Activated CD8-positive, alpha-beta memory T cell treated with anti-CD3 and anti-CD28 coated beads for 36 hours (primary cell): ENCODE measurements at regions not wholly inside any gene's neighbourhood (a gene's known extent, or its start where the extent isn't known, plus 50 kb on each side); places are given as distances from the start of the nearest gene placed in this dataset.

Experiments used
- CTCF ChIA-PET: fragments of 350-600 bp; sonication (Branson Sonifier 250); formaldehyde crosslinking; loops from one replicate; lab custom pipeline; 2021; ENCODE audit warnings: antibody characterized with exemption; lab: Charles Lee
- POLR2A ChIA-PET: fragments of 350-600 bp; sonication (Branson Sonifier 250); formaldehyde crosslinking; loops from one replicate; lab custom pipeline; 2021; ENCODE audit warnings: antibody characterized with exemption; lab: Charles Lee

DNA sequence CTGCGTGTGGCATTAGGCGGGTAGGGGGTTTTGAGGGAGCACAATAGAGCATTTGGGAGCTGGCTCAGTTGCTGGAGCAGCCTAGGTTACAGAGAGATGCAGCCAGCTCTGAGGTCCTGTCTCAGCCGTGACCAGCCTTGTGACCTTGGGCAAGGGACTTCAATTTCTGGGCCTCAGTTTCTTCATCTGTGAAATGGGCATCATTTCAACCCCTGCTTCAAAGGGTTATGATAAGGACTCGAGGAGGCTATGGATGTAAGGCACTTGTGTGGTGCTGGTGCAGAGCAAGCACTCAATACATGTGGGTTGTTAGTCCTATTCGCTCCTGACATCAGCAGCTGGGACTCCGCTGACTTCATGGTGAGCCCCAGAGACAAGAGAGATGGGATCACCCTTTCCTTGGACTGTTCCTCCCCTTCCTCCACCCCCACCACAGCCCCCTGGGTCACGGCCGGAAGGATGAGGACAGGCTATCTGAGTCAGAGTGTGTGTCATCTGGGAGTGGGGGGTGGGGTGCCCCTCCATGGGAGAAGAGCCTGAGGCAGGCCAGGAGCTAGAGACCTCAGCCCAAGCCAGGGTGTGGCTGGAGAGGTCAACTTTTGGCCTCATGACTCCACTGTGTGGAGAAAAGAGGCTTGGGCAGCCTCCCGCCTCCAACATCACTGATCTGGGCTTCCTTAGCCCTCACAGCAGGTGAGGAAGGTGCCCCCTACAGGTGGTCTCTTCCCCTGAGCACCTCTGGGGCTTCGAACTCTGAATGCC is 71.4 kb upstream of the ZBTB40 start:
- CTCF ChIA-PET = interaction anchor here (0.6 kb wide), 1 partner anchor 554 kb away, joined by 3 read pairs; no protein-coding TSS in a partner anchor
- POLR2A ChIA-PET = no interaction called here

DNA sequence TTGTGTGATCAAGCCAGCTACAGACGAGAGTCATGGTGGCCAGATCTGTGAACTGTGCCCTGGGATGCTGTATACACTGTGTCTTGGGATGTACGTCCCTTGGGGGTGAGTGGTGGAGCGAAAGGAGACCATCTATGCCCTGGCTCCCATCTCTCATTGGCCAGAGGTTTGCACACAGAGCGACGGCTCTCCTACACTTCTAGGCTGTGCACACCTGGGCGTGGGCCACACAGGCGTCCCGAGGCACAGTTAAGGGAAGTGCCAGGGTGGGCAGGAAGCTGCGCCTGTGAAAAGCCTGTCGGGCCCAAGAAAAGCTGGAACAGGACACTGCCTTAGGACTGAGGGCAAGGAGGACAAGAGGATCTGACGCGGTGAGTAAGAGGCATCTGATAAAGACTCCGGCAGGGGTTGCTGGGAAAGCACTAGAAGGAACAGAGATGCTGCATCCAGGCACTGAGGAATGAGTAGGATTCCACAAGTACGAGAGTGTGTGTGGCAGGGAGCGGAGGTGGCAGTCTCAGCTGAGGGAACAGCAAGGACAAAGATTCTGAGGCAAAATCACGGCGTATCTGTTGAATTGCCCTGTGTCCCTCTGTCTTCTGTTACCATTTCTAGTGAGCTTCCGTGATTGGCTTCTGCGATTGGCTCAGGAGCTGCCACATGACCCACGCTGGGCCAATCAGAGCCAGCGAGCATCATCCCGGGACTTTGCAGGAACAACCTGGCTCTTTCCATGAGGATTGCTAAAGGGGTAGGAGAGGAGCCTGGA is 67.9 kb upstream of the ZBTB40 start:
- ChIA-PET POLR2A (no interaction called here), CTCF (no interaction called here)

DNA sequence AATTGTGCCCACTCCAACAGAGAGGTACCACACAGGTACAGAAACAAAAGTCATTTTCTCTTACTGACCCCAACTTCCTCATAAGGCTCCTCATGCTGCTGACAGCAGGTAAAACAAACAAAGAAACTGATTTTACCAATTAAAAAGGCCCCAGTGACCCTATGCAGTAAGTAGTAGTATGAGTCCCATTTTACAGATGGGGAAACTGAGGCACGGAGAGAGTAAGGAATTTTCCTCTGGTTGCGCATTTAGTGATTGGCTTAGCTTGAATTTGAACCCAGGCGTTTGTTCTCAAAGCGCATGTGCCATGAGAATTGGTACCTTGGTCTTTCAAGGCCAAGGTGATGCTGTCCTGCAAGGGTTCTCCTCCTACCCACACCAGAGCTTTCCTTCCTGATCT is 66.1 kb upstream of the ZBTB40 start:
- ChIA-PET POLR2A (no interaction called here), CTCF (no interaction called here)

DNA sequence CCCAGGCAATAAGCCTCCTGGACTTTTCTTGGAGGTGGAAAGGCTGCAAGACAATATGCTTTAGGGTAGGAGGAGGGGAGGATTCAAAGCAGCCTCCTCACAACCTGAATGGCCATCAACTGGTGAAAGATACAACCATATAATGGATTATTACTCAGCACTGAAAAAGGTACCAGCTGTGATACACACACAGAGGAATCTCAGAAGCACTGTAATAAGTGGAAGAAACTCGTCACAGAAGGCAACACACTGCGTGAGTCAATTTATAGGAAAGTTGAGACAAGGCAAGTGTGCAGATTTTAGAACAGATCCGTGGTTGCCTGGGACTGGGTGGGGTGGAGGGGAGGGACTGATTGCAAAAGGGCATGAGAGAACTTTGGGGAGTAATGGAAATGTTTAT is 64.9 kb upstream of the ZBTB40 start:
- ChIA-PET POLR2A (no interaction called here), CTCF (no interaction called here)

DNA sequence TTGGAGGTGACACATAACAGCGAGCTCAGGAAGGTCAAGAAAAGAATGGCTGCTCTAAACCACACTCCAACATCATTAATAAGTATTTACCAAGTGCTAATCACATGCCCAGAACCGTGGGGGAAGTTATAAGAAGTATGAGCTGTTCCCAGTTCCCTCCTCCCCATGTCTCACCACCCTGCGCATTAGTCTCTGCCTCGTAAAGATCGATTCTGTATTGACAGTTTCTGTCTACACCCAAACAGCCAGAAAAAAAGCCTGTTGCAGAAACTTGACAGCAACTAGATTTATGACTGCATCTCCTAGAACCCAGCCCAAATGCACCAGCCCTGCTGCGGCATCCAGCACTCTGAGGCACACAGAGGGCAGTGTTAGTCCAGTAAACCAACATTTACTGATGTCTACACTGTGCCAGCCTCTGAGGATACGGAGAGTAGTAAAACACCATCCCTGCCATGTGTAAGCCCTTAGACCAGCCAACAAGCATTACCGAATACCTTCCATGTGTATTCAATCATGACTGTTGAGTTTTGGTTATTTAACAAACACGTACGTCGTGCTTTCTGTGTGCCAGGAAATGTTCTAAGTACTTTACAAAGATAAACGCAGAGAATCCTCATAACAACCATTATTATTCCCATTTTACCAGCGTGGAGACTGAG is 63.6 kb upstream of the ZBTB40 start:
- CTCF ChIA-PET = no interaction called here
- POLR2A ChIA-PET = no interaction called here

DNA sequence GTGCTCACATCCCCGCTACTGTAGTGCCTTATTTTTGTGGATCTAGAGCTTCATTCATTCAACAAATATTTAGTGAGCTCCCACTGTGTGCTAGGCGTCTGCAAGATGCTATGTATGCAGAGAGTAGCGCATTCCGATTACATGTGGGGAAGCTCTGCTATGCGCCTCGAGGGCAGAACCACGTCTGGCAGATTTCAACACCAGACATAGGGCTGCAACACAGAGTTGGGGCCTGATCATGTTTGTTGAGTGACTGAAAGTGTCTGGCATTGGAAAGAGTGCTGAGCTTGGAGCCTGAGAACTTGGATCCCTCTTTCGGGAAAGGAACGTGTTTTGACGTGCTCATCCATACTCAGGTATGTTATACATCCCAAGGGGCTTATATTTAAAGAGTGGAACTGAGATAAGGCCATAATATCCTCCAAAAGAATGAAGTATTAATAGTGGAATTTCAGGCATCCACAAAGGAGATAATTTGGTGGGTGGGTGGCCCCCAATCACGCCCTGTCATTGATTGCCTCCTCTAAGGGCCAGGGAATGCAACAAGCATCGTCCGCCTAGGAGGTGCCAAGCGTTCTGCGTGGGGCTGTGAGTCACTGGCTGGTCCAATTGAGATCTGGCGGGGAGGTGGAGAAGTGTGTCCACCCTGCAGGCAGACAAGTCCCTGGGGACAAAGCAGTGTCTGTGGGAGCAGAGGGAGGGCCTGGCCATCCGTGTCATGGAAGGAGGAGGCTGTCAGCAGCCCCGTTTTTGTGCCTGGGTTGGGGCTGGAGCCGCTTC is 62.8 kb upstream of the ZBTB40 start:
- ChIA-PET POLR2A (no interaction called here), CTCF (interaction anchor here (0.6 kb wide), 1 partner anchor 567 kb away, joined by 3 read pairs; no protein-coding TSS in a partner anchor)

DNA sequence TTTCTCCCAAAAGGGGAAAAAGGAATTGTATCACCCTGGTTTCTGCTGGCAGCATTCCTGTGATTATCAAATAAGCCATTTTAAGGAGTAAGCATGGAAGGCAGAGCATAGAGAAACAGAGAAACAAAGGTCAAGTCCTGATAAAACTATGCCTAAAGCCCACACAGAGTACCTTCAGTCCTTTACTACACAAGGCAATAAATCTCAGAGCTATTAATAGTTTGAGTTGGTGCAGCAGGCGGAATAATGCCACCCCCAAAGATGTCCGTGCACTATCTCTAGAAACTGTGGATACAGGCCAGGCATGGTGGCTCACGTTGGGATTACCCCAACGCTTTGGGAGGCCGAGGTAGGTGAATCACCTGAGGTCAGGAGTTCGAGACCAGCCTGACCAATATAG is 58.1 kb upstream of the ZBTB40 start:
- ChIA-PET CTCF (no interaction called here), POLR2A (no interaction called here)

DNA sequence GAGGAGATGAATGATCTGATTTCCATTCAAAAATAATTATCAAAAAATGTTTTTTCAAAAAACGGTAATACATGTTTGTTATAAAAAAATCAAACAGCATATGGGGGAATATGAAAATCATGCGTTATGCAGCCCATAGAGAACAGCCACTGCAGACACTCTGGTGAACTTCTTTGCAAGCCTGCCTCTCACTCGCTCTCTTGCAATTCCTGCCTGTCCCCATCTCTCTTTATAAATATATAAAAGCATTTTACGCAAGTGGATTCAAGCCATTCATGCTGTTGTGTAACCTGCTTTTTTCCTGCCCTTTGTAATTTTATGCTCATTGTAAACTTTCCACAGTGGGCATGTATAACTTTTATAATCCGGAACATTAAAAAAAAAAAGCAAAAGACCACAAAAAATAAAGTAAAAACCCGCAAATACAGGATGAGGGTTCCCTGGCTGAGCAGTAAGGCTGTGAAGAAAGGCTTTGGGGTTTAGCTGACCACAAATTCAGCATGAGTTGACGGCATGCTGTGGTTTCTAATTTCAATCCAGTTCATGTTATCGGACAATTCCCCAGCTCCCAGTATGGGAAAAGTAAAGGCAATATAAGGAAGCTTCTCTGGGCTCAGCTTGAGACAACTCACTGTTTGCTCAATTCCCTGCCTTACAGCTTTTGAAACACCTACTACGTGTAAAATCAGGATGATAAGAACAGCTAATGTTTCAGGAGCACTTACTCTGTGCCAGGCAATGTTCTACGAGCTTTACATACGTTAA is 52.8 kb upstream of the ZBTB40 start:
- ChIA-PET CTCF (interaction anchor here (0.6 kb wide), 1 partner anchor 246 kb away, joined by 6 read pairs; no protein-coding TSS in a partner anchor), POLR2A (no interaction called here)

DNA sequence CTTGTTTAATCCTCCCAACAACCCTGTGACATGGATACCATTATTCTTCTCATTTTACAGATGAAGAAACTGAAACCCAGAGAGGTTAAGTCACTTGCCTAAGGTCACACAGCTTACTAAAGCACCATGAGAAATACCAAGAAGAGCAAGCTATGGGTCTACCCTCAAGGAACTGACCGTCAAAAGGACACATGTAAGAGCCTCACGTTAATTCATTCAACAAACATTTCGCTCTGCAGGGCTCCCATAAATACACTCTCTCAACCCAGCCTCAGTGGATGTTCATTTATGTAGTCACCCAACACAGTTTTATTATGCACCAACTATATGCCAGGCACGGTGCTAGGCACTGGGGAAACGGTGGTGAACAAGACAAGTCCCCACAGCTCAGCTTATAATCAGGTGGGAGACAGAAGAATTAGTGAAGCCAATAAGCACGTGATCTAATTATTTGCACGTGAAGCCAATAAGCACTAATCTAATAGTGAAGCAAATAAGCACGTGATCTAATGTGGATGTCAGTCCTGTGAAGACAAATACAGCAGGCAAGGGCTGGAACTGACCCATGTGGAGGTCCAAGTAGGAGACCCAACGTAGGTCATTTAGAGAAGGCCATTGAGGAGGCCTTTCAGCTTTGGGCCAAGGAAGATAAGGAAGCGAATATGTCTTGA is 52.1 kb upstream of the ZBTB40 start:
- POLR2A ChIA-PET = no interaction called here

More for the DNA sequence above, 52.1 kb upstream of the ZBTB40 start:
- CTCF ChIA-PET = interaction anchor here (0.6 kb wide), 1 partner anchor 247 kb away, joined by 6 read pairs; no protein-coding TSS in a partner anchor
